CD4-positive, alpha-beta T cell treated with Interleukin-17A for 4 hours (primary cell): ENCODE measurements at regions not wholly inside any gene's neighbourhood (a gene's known extent, or its start where the extent isn't known, plus 50 kb on each side); places are given as distances from the start of the nearest gene placed in this dataset.

Source experiments
- DNase-seq: peaks from one replicate; pipeline ENCODE4 v3.0.0-alpha.2; 2020; ENCODE audit warnings: mixed read lengths

DNA sequence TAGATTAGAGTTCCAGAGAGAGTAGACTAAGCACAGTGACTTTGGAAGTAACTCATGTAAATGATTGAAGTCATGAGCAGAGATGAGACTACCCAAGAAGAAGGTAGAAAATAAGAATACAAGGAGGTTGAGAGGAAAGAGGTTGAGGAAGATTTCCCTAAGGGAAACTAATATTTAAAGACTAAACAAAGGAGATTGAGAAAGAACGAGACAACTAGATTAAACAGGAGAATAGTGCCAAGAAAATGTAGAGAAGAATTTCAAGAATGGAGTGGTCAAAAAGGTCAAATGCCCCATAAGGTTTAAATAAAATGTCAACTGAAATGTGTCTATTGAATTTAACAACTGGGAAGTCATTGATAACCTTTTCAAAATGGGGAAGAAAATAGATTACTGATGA is 59.0 kb downstream of the RPS29 start:
- no peak for DNase-seq

DNA sequence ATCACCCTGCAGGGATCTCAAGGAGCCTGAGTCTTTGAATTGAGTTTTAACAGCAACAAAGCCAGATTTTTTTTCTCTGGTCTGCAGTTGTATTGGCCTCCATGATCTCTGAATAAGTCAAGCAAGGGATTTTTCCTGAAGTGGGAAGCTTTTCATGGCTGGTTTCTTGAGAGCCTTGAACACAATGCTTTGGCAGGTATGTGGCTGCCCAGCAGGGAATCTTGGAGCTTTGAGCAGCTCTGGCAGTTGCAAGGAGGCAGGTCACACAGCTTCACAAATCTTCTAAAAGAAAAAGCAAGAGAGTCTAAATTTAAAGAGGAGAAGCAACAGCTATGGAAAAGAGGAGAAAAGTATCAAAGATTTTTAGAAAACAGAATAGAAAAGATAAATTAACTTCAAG is 60.1 kb downstream of the RPS29 start:
- DNase-seq, result no peak

DNA sequence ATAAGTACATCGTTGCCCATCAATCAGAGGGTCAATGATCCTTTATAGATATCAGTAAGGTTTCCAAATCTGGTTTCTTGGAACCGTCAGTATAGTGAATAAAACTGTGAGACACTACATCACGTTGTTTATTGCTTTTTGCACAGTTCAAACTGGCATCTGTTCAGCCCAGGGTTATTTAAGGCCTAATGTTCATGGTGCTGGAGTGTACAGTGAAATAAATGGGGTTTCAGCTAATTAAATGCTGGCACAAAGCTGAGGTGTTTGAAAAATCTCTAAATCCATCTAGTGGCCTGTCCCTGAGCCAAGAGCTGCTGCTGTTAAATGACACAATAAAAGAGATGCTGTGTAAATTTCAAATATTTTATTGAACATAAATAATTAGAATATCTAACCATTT is 69.9 kb downstream of the RPS29 start:
- no peak for DNase-seq

DNA sequence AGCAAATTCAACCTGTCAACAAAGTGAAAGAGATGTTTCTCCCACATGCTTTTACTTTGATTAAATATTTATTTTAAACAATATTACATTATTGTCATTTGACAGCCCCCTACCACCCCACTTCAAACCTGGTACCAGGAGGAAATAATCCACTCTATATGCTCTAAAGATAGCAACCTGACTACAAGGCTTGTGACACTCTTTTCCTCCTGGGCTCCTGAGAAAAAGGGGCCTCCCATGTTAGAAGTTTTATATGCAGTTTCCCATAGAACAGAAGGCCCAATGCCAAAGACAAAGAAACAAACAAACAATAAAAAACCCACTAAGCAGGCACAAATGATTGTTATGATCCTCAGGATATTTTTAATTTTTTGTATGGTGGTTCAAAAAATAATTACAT is 73.6 kb downstream of the RPS29 start:
- DNase-seq, result no peak

- no peak for DNase-seq
Measured at GRCh38 chr14:49512147-49512551, 74.0 kb downstream of the RPS29 start.

GRCh38 chr14:49508124-49508523 is 78.1 kb downstream of the RPS29 start:
- DNase-seq, result no peak

- DNase-seq, result no peak
Measured at GRCh38 chr14:49506650-49507049, 79.5 kb downstream of the RPS29 start.

DNA sequence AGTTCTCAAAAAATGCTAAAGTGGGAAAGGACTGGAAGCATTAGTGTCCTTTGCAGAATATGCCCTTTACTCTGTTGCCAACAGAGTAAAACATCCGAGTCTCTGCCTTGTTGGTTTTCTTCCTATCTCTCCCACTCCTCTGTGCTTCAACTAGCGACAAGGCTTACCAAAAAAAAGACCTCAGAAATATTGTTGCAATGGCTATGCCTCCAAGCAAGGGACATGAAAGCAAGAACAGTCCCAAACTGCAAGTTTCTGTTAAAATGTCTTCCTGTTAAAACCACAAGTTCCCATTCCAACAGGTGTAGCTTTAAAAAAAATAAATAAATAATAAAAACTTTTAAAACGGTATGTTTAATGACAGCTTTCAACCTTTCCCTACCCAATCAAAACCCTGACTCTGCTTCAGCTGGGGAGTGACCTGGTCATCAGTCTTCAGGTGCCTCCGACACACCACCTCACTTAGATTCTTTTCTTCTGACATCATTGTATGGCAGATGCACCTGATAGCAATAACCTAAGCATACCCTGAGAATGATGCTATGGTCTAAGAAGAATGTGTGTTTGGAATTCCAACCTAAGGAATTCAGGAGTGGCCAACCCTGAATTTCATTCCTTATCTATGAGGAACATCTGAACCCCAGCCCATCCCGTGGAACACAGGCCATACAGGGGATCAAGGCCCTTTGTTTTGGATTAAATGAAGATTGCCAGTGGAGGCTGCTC is 81.0 kb downstream of the RPS29 start:
- no peak for DNase-seq

DNA sequence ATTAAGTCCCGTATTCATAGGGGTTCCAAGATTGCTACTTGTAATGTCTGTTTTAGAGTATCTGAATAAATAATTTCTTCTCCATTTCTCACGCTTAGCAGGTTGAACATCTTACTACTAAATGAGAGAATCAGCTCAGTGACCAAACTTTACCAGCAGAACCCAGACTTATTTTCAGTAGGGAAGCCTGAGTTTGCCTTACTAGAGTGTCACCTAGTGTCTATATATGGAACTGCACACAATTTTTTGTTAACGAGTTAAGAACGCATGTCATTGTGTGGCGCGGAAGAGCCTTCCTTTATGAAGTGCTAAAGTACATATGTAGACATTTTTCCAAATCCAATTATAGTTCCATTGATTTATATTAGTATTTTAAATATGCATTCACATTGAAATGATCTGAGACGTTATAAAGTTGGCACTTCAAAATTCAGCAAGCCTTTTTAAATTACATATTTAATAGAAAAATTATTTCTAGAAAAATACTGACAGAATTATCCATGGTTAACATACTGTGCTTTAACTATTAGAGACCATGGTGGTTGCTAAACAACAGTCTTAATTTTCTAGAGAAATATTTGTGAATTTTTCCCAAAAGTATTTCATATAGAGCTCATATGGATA is 88.3 kb downstream of the RPS29 start:
- DNase-seq, result peak; percentile 23

GRCh38 chr14:49497267-49497666 is 88.9 kb downstream of the RPS29 start:
- DNase-seq, result no peak

- DNase-seq, result no peak
Measured at GRCh38 chr14:49494836-49495235, 91.3 kb downstream of the RPS29 start.

DNA sequence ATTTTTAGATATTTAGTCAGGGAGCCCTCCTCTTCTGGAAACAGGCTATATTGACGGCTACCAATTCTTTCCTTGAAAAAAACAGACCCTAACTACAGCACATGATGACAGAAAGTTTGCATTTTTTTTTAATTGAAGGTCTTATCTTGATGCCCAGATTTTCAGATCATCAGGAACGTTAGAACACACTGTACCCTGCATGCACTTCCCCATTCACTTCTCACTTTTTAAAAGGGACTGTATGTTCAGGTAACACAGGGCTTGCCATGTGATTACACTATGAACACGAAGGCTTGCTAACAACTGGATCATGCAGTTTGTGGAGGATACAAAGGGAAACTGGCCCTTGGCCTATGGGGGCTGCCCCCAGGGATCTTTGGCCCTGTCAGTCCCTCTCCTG is 92.6 kb downstream of the RPS29 start:
- DNase-seq, result no peak

DNA sequence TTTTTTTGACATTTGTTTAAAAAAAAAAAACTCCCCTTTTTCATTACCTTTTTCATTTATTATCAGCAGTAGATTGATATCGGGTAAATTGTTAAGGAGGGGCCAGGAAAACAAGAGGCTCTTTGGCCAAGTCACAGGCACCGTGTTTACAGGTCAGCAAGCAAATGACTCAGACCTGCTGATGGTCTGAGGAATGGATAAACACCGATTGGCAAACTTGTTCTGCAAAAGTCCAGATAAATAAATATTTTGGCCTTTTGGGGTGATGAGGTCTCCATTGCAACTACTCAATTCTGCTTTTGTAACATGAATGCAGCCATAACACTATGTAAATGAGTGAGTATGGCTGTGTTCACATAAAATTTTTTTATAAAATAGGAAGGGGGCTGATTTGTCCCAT is 94.0 kb downstream of the RPS29 start:
- DNase-seq, result no peak

GRCh38 chr14:49489341-49489740 is 96.8 kb downstream of the RPS29 start:
- DNase-seq, result no peak

GRCh38 chr14:49487238-49487637 is 98.9 kb downstream of the RPS29 start:
- no peak for DNase-seq

GRCh38 chr14:49485290-49485689 is 100.9 kb downstream of the RPS29 start:
- no peak for DNase-seq

- no peak for DNase-seq
Measured at GRCh38 chr14:49484180-49484579, 102.0 kb downstream of the RPS29 start.

DNA sequence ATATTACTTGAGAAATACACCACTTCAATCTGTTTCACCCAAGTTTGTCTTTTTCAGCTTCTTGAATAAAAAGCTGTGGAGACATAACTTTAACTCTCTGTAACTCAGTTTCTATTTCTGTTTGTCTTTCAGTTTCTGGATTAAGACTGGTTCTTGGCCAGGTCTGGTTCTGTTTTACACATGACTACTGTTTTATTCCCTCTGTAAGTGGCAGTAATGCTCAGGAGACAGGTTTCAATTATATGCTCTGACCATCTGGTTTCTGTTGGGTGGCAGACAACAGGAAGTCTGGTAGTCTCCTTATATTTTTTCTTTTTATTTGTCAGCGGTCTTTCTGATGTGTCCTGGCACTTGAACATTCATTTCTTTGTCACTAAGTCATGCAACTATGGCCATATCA is 102.9 kb downstream of the RPS29 start:
- no peak for DNase-seq

DNA sequence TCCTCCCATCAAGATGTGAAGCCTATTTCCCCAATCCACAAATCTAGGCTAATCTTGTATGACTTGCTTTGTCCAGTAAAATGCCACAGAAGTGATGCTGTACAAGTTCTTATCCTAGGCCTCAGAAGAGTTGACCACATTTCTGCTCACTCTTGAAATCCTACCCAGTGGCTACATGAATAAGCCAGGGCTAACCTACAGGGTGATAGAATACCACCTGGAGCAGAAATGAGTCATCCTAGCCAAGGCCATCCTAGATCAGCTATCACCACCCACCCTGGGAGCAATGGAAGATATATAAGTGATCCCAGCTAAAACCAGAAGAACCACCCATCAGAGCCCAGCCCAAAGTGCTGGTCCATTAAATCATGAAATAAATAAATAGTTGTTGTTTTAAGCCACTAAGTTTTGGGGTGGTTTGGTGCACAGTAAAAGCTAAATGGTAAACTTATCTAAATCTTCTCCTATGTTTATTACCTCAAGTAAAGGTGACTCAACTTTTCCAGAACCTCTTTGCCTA is 105.1 kb downstream of the RPS29 start:
- no peak for DNase-seq

GRCh38 chr14:49480053-49480760 is 106.0 kb downstream of the RPS29 start:
- no peak for DNase-seq

DNA sequence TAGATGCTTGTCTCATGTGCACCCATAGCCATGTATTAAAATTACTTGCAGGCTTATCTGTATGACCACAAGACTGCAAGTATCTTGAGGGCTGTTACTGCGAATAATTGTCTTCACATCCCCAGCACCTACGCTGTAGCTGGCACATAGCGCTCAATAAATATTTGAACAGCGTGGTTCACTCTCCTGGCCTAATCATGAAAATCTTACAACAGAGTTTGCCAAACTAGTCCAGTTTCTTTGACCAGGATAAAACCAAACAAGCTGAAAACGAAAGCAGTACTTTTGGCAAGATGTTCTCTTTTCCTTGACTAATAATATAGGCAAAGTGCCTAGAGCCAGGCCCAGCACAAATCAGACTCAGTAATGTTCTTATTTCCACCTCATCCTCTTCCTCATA is 106.7 kb downstream of the RPS29 start:
- no peak for DNase-seq

DNA sequence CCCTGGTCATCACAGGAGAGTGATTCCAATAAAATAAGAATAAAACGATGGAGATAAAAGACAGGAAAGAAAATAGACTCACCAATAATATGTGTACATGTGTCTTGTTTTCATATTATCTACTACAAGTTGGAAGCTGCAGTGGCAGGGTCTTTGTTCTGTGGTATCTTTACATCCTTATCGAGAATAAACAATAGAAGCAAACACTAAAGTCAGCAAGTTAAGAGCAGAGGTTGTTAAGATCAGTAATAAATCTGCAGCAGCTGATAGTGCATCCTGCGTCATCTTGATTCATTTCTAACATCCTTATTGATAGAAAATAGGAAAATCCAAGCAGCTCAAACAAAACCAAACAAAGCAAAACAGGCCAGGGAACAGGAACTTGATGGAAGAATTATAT is 107.4 kb downstream of the RPS29 start:
- no peak for DNase-seq

DNA sequence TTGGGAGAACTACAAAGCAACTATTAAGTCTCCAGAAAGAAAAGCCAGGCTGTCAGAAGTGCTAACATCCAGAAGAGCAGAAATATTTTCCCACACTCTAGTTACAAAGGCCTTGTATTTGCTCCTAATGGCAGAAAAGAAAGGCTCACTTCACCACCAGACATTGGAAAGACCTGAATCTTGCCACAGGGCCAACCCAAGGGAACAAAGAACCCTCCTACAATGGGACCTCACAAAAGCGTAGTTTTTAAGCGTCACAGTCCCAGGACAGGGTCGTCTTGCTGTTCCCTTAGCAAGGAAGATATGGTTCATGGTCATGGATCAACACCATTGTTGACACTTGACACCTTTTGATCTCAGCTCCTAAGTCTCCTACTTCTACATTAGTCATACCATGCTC is 119.1 kb downstream of the RPS29 start:
- no peak for DNase-seq

GRCh38 chr14:49464885-49465284 is 121.3 kb downstream of the RPS29 start:
- DNase-seq, result no peak
